Type B pancreatic cell (in vitro differentiated cells): ENCODE measurements at regions not wholly inside any gene's neighbourhood (a gene's known extent, or its start where the extent isn't known, plus 50 kb on each side); places are given as distances from the start of the nearest gene placed in this dataset.
A peak's percentile ranks its signal among the peaks of the same experiment; 100 is the strongest.

Source experiments
- DNase-seq: peaks from one replicate; pipeline ENCODE4 v3.0.0; 2021; ENCODE audit warnings: mixed read lengths; ENCODE audit not compliant: unreplicated experiment; ENCODE audit errors: extremely low spot score
- H3K27ac Mint-ChIP-seq: 2 replicates; pipeline ENCODE4 v1.8.0; 2021; ENCODE audit warnings: mild to moderate bottlenecking, mixed read lengths
- H3K27me3 Mint-ChIP-seq: 2 replicates; pipeline ENCODE4 v1.8.0; 2021; ENCODE audit warnings: mixed read lengths
- H3K36me3 Mint-ChIP-seq: 2 replicates; pipeline ENCODE4 v1.8.0; 2021; ENCODE audit warnings: mixed read lengths
- H3K4me1 Mint-ChIP-seq: one replicate; pipeline ENCODE4 v1.8.0; 2021; ENCODE audit warnings: mixed read lengths; ENCODE audit not compliant: unreplicated experiment
- H3K4me3 Mint-ChIP-seq: 2 replicates; pipeline ENCODE4 v1.8.0; 2021; ENCODE audit warnings: mild to moderate bottlenecking, mixed read lengths
- H3K9me3 Mint-ChIP-seq: 2 replicates; pipeline ENCODE4 v1.8.0; 2021; ENCODE audit warnings: mixed read lengths
- CTCF ChIP-seq: fragments of 200-600 bp; sonication (generic); conservative IDR thresholded peaks from 2 replicates; pipeline ENCODE4 v1.5.0; 2021; ENCODE audit warnings: antibody characterized with exemption, mild to moderate bottlenecking

GRCh38 chr2:120670771-120671480, 64.7 kb upstream of the GLI2 start:
- H3K27me3 Mint-ChIP-seq: peaks cover 43% of the 10 kb centered on the region

GRCh38 chr2:120672526-120673204, 63.0 kb upstream of the GLI2 start:
- peaks cover 15% of the 10 kb centered on the region for H3K4me1 Mint-ChIP-seq
- H3K9me3 Mint-ChIP-seq: peaks cover 12% of the 10 kb centered on the region
- TF ChIP-seq CTCF: no peak
- H3K4me3 Mint-ChIP-seq: no peak overlapping the region
- H3K27me3 Mint-ChIP-seq: peaks cover 54% of the 10 kb centered on the region
- no peak overlapping the region for H3K27ac Mint-ChIP-seq
- no peak for DNase-seq
- H3K36me3 Mint-ChIP-seq: no peaks in the 10 kb centered on the region

More at GRCh38 chr2:120670771-120671480, 64.7 kb upstream of the GLI2 start:
- no peaks in the 10 kb centered on the region for H3K36me3 Mint-ChIP-seq
- no peak overlapping the region for H3K27ac Mint-ChIP-seq
- peaks cover 21% of the 10 kb centered on the region for H3K9me3 Mint-ChIP-seq
- H3K4me1 Mint-ChIP-seq: peaks cover 15% of the 10 kb centered on the region
- DNase-seq: peak; percentile 63
- no peak overlapping the region for H3K4me3 Mint-ChIP-seq
- TF ChIP-seq CTCF: no peak

- no peaks in the 10 kb centered on the region for H3K36me3 Mint-ChIP-seq
- no peak for DNase-seq
- peaks cover 17% of the 10 kb centered on the region for H3K4me1 Mint-ChIP-seq
- TF ChIP-seq CTCF: no peak
- H3K27me3 Mint-ChIP-seq: peaks cover 55% of the 10 kb centered on the region
- no peak overlapping the region for H3K27ac Mint-ChIP-seq
- peaks cover 7% of the 10 kb centered on the region for H3K9me3 Mint-ChIP-seq
- H3K4me3 Mint-ChIP-seq: no peak overlapping the region
Observed at GRCh38 chr2:120673205-120673550, 62.5 kb upstream of the GLI2 start.

- no peak overlapping the region for H3K27ac Mint-ChIP-seq
- no peak for TF ChIP-seq CTCF
- no peak for DNase-seq
- H3K4me1 Mint-ChIP-seq: peaks cover 18% of the 10 kb centered on the region
- H3K36me3 Mint-ChIP-seq: no peaks in the 10 kb centered on the region
- H3K4me3 Mint-ChIP-seq: no peak overlapping the region
- H3K27me3 Mint-ChIP-seq: peaks cover 54% of the 10 kb centered on the region
- H3K9me3 Mint-ChIP-seq: peaks cover 2% of the 10 kb centered on the region
Observed at GRCh38 chr2:120673571-120674061, 62.1 kb upstream of the GLI2 start.

GRCh38 chr2:120674246-120675170, 61.2 kb upstream of the GLI2 start:
- Mint-ChIP-seq H3K4me1 (peaks cover 10% of the 10 kb centered on the region), H3K27me3 (peaks cover 45% of the 10 kb centered on the region), H3K9me3 (no peaks in the 10 kb centered on the region), H3K36me3 (no peaks in the 10 kb centered on the region), H3K4me3 (no peak overlapping the region), H3K27ac (no peak overlapping the region)
- DNase-seq: no peak
- TF ChIP-seq CTCF: no peak
